Fibroblast of pulmonary artery (primary cell): ENCODE measurements at regions not wholly inside any gene's neighbourhood (a gene's known extent, or its start where the extent isn't known, plus 50 kb on each side); places are given as distances from the start of the nearest gene placed in this dataset.
A peak's percentile ranks its signal among the peaks of the same experiment; 100 is the strongest.
"Not testable (repeated sequence)": the region's sequence is repeated elsewhere in the genome, so short reads cannot be mapped to it uniquely, and the experiment has no call there.

Experiments used
- DNase-seq: peaks from one replicate; pipeline ENCODE4 v3.0.0-alpha.2; 2010; ENCODE audit warnings: low read depth
- H3K4me3 ChIP-seq: replicated peaks from 2 replicates; pipeline ENCODE4 v1.5.1; 2011; ENCODE audit warnings: low read depth, mild to moderate bottlenecking, control low read depth, low read length, moderate library complexity
- CTCF ChIP-seq: IDR thresholded peaks from 2 replicates; pipeline ENCODE4 v1.5.1; 2011; ENCODE audit warnings: mild to moderate bottlenecking, control low read depth, low read length, inconsistent platforms; ENCODE audit errors: missing control alignments

GRCh38 chr4:167903291-167903721 lies 189.0 kb upstream of the ANXA10 start:
- no peak for TF ChIP-seq CTCF
- peak; percentile 61 for DNase-seq
- peak overlapping the region; percentile 10 for H3K4me3 ChIP-seq

GRCh38 chr4:167906851-167907250 lies 185.5 kb upstream of the ANXA10 start:
- no peak overlapping the region for H3K4me3 ChIP-seq
- peak; percentile 31 for DNase-seq
- no peak for TF ChIP-seq CTCF

GRCh38 chr4:167908816-167909215 lies 183.5 kb upstream of the ANXA10 start:
- H3K4me3 ChIP-seq: no peak overlapping the region
- DNase-seq: no peak

GRCh38 chr4:167912535-167912934 lies 179.8 kb upstream of the ANXA10 start:
- H3K4me3 ChIP-seq, DNase-seq: not testable (repeated sequence)

More at GRCh38 chr4:167908816-167909215, 183.5 kb upstream of the ANXA10 start:
- TF ChIP-seq CTCF: no peak

GRCh38 chr4:167918077-167918476 lies 174.3 kb upstream of the ANXA10 start:
- DNase-seq: no peak
- TF ChIP-seq CTCF: no peak
- H3K4me3 ChIP-seq: no peak overlapping the region

GRCh38 chr4:167930166-167930565 lies 162.2 kb upstream of the ANXA10 start:
- TF ChIP-seq CTCF: no peak
- H3K4me3 ChIP-seq: no peak overlapping the region
- DNase-seq: no peak

- no peak for DNase-seq
- no peak overlapping the region for H3K4me3 ChIP-seq
- TF ChIP-seq CTCF: no peak
Measured at GRCh38 chr4:167934216-167934615, 158.1 kb upstream of the ANXA10 start.
